Spleen (tissue), 11 donors: ENCODE measurements at regions not wholly inside any gene's neighbourhood (a gene's known extent, or its start where the extent isn't known, plus 50 kb on each side); places are given as distances from the start of the nearest gene placed in this dataset.

Experiments
- DNase-seq: peaks from one replicate; pipeline ENCODE4 v3.0.0-alpha.2; 2020
- H3K27ac ChIP-seq, 8 donors: fragments of 200-600 bp; sonication (generic) in 7 of 8; 1 replicate in 4 of 8; 2 replicates in 4 of 8; pipeline versions ENCODE4 v1.5.0 to v1.8.0; 2016 to 2021; ENCODE audit warnings: inconsistent platforms in 4 of 8, mild to moderate bottlenecking in 4 of 8, moderate library complexity in 1 of 8
- H3K27me3 ChIP-seq, 7 donors: fragments of 200-600 bp; sonication (generic) in 6 of 7; replicated peaks in 1 of 7; 1 replicate in 4 of 7; 2 replicates in 3 of 7; pipeline versions ENCODE4 v1.5.0 to v1.8.0; 2016 to 2021; ENCODE audit warnings: inconsistent platforms in 3 of 7, mild to moderate bottlenecking in 1 of 7
- H3K36me3 ChIP-seq, 6 donors: fragments of 200-600 bp; sonication (generic) in 5 of 6; 1 replicate in 4 of 6; 2 replicates in 2 of 6; pipeline versions ENCODE4 v1.5.0 to v1.8.0; 2016 to 2021; ENCODE audit warnings: inconsistent platforms in 2 of 6
- H3K4me1 ChIP-seq, 6 donors: fragments of 200-600 bp; sonication (generic) in 5 of 6; 1 replicate in 3 of 6; 2 replicates in 3 of 6; pipeline versions ENCODE4 v1.5.0 to v1.8.0; 2016 to 2021; ENCODE audit warnings: inconsistent platforms in 3 of 6
- H3K4me3 ChIP-seq, 8 donors: fragments of 200-600 bp; sonication (generic) in 7 of 8; 1 replicate in 4 of 8; 2 replicates in 4 of 8; pipeline versions ENCODE4 v1.5.0 to v1.8.0; 2016 to 2021; ENCODE audit warnings: inconsistent platforms in 4 of 8, mild to moderate bottlenecking in 4 of 8, moderate library complexity in 2 of 8
- H3K9me3 ChIP-seq, 8 donors: fragments of 200-600 bp; sonication (generic) in 7 of 8; 1 replicate in 4 of 8; 2 replicates in 4 of 8; pipeline versions ENCODE4 v1.5.0 to v1.8.0; 2016 to 2021; ENCODE audit warnings: inconsistent platforms in 4 of 8
- POLR2A ChIP-seq, 3 donors: fragments of 450-650 bp; IDR thresholded peaks; one replicate each; pipeline ENCODE4 v1.5.1; 2017; ENCODE audit warnings: antibody characterized with exemption in 3 of 3, mild to moderate bottlenecking in 1 of 3
- POLR2AphosphoS5 ChIP-seq, 3 donors: sonication (generic); formaldehyde crosslinking; IDR thresholded peaks; one replicate each; pipeline ENCODE4 v1.5.1; 2017; ENCODE audit warnings: antibody characterized with exemption in 3 of 3
- WGBS, 5 donors: extraction: QIAGEN DNeasy Blood & Tissue Kit in 3 of 5; methylation state at CpG; one replicate each; pipeline versions ENCODE4 v1.1.5 to v1.1.7; 2013 to 2018; 5-methylcytosine and 5-hydroxymethylcytosine counted together
- intact Hi-C: fragments of 100-400 bp; cut with DNase I; formaldehyde crosslinking; loops from one replicate; pipeline ENCODE4 v1.15.0; 2023; ENCODE audit warnings: low total_unique reads
- TF ChIP-seq, protein P1 (sequence below), 11 experiments: fragments of 200-600 bp in 7 of 11; fragments of 450-650 bp in 4 of 11; sonication (generic) in 4 of 11; IDR thresholded peaks in 8 of 11; conservative IDR thresholded peaks in 3 of 11; 1 replicate in 7 of 11; 2 replicates in 4 of 11; pipeline versions ENCODE4 v1.4.0 to v1.8.0; 2016 to 2021; ENCODE audit warnings: antibody characterized with exemption in 11 of 11, inconsistent platforms in 4 of 11, mild to moderate bottlenecking in 1 of 11
- donor health status: healthy with polysubstance abuse.
- donor health status: DM: no; HTN: no; CAD: no; lungs with moderate emphysema.
- donor health status: DM: no; HTN: no; CAD: no.
- donor health status: Bipolar disorder and iron deficiency.
- donor health status: healthy.
- donor health status: DM: no; HTN: no; CAD: no.
- donor health status: DM: yes; HTN: yes; CAD: no.

DNA sequence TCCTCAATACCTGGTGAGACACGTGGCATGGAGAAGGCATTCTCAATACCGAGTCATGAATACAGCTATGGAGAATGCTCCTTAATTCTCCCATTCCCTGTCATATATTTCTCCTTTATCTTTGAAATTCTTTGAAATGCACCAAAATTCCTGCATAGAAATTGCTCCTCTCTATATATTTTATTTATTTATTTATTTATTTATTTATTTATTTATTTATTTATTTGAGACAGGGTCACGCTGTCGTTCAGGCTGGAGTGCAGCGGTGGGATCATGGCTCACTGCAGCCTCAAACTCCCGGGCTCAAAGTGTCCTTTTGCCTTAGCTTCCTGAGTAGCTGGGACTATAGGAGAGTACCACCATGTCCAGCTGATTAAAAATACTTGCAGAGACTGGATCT, 190.3 kb upstream of the MAF start:
- Histone ChIP-seq H3K27ac (no peak overlapping the region), H3K4me1 (no peaks in the 10 kb centered on the region), H3K9me3 (no peaks in the 10 kb centered on the region), H3K4me3 (no peak overlapping the region), H3K36me3 (no peaks in the 10 kb centered on the region), H3K27me3 (peaks cover 0 to 3% (median 0%) of the 10 kb centered on the region in 7 donors)
- DNase-seq, result no peak
- intact Hi-C loops, result no loop called here
- TF ChIP-seq, protein P1, sequence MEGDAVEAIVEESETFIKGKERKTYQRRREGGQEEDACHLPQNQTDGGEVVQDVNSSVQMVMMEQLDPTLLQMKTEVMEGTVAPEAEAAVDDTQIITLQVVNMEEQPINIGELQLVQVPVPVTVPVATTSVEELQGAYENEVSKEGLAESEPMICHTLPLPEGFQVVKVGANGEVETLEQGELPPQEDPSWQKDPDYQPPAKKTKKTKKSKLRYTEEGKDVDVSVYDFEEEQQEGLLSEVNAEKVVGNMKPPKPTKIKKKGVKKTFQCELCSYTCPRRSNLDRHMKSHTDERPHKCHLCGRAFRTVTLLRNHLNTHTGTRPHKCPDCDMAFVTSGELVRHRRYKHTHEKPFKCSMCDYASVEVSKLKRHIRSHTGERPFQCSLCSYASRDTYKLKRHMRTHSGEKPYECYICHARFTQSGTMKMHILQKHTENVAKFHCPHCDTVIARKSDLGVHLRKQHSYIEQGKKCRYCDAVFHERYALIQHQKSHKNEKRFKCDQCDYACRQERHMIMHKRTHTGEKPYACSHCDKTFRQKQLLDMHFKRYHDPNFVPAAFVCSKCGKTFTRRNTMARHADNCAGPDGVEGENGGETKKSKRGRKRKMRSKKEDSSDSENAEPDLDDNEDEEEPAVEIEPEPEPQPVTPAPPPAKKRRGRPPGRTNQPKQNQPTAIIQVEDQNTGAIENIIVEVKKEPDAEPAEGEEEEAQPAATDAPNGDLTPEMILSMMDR (IDR thresholded peaks at IDR 0.05 in 8 of 11, conservative IDR thresholded peaks at IDR 0.05 in 3 of 11), result no peak
- TF ChIP-seq POLR2A (IDR thresholded peaks at IDR 0.05) (no peak), POLR2AphosphoS5 (IDR thresholded peaks at IDR 0.05) (no peak)
- WGBS, 5 donors, result 75 to 86% (median 80%) methylated on average over 6 of the region's 6 CpGs

DNA sequence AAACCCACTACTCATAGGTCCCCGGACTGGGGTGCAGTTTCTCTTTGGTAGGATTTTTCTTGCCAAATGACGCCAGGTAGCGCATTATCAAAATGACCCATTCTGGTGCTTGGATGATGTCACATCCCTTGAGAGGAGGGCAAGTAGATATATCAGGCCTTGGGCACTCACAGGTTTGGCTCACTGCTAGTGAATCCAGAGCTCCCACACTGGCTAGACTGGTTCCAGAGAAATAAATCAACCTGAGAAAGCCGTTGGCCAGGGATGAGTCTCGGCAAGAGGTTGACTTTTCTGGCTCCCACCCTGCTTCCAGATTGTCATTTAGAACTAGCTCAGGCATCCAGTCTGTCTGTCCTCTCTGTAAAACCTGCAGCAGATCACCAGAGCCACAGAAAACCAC, 188.4 kb upstream of the MAF start:
- no peaks in the 10 kb centered on the region for H3K9me3 ChIP-seq
- intact Hi-C loops, result no loop called here
- DNase-seq, result no peak
- no peak overlapping the region for H3K4me3 ChIP-seq
- H3K27me3 ChIP-seq, result no peaks in the 10 kb centered on the region
- no peaks in the 10 kb centered on the region for H3K4me1 ChIP-seq
- no peak overlapping the region for H3K27ac ChIP-seq
- no peak for TF ChIP-seq POLR2AphosphoS5 (IDR thresholded peaks at IDR 0.05)
- TF ChIP-seq POLR2A (IDR thresholded peaks at IDR 0.05), result no peak
- 71 to 84% (median 76%) methylated on average over 5 of the region's 5 CpGs for WGBS, 5 donors
- H3K36me3 ChIP-seq, result no peaks in the 10 kb centered on the region

DNA sequence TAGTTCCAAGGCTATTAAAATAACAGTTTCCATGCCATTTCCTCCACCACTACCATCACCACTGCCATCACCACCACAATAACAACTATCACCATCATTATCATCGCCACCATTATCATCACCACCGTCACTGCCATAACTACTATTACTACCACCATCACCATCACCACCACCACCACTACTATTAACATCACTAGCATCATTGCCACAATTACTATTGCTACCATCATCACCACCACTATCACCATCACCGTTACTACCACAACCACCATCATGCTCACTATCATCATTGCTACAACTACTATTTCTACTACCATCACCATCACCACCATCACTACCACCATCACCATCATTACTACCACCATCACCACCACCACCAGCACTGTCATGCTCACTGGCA, 185.9 kb upstream of the MAF start:
- H3K27ac ChIP-seq, result no peak overlapping the region
- no peaks in the 10 kb centered on the region for H3K36me3 ChIP-seq
- intact Hi-C loops, result no loop called here
- WGBS, 5 donors, result 91 to 100% (median 94%) methylated on average over 3 of the region's 3 CpGs
- TF ChIP-seq POLR2AphosphoS5 (IDR thresholded peaks at IDR 0.05) (no peak), POLR2A (IDR thresholded peaks at IDR 0.05) (no peak)
- TF ChIP-seq, protein P1 (IDR thresholded peaks at IDR 0.05 in 8 of 11, conservative IDR thresholded peaks at IDR 0.05 in 3 of 11), result no peak
- no peak overlapping the region for H3K4me3 ChIP-seq
- no peak for DNase-seq
- H3K4me1 ChIP-seq, result no peaks in the 10 kb centered on the region
- no peaks in the 10 kb centered on the region for H3K9me3 ChIP-seq
- H3K27me3 ChIP-seq, result no peaks in the 10 kb centered on the region

DNA sequence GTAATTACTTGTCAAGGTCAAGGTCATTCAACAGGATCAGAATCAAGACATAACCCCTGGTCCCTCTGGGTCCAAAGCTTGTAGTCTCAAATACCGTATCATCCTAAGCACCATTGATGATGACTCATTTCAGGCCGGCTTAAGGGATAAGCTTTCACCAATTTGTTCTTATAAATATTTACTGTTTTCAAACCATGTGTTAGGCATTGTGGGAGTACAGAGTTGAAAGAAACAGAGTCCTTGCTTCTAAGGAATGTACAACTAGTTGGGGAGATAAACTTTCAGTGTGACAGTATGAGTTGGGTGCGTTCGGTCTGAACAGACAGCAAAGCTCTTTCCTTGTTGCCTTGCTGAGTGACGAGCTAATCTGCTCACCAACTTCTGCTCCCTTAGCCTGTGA, 183.5 kb upstream of the MAF start:
- no peak overlapping the region for H3K27ac ChIP-seq
- TF ChIP-seq POLR2A (IDR thresholded peaks at IDR 0.05) (no peak), POLR2AphosphoS5 (IDR thresholded peaks at IDR 0.05) (no peak)
- TF ChIP-seq, protein P1 (IDR thresholded peaks at IDR 0.05 in 8 of 11, conservative IDR thresholded peaks at IDR 0.05 in 3 of 11), result no peak
- no peaks in the 10 kb centered on the region for H3K9me3 ChIP-seq
- intact Hi-C loops, result no loop called here
- no peaks in the 10 kb centered on the region for H3K36me3 ChIP-seq
- no peaks in the 10 kb centered on the region for H3K4me1 ChIP-seq
- no peak overlapping the region for H3K4me3 ChIP-seq
- WGBS, 5 donors, result 83 to 96% (median 90%) methylated on average over 5 of the region's 5 CpGs
- no peak for DNase-seq
- no peaks in the 10 kb centered on the region for H3K27me3 ChIP-seq

DNA sequence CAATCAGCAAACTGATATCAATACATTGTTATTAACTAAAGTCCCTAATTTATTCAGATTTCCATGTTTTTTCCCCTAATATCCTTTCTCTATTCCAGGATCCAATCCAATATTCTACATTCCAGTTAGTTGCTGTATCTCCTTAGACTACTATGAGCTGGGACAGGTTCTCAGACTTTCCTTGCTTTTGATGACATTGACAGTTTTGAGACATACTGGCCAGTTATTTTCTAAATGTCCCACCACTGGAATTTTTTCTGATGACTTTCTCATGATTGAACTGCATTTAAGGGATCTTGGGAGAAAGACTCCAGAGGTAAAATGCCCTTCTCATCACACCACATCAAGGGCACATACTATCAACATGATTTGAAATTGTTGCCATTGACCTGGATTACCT, 177.1 kb upstream of the MAF start:
- intact Hi-C loops, result no loop called here
- TF ChIP-seq, protein P1 (IDR thresholded peaks at IDR 0.05 in 8 of 11, conservative IDR thresholded peaks at IDR 0.05 in 3 of 11), result no peak
- TF ChIP-seq POLR2A (IDR thresholded peaks at IDR 0.05) (no peak), POLR2AphosphoS5 (IDR thresholded peaks at IDR 0.05) (no peak)
- DNase-seq, result no peak

More for the DNA sequence above, 177.1 kb upstream of the MAF start:
- Histone ChIP-seq H3K36me3 (no peaks in the 10 kb centered on the region), H3K4me1 (no peaks in the 10 kb centered on the region), H3K27me3 (peaks cover 0 to 4% (median 0%) of the 10 kb centered on the region in 7 donors), H3K27ac (no peak overlapping the region), H3K4me3 (no peak overlapping the region), H3K9me3 (no peaks in the 10 kb centered on the region)
